ENCODE measurements at regions not wholly inside any gene's neighbourhood (a gene's known extent, or its start where the extent isn't known, plus 50 kb on each side); places are given as distances from the start of the nearest gene placed in this dataset.
"Not testable (repeated sequence)": the region's sequence is repeated elsewhere in the genome, so short reads cannot be mapped to it uniquely, and the experiment has no call there.

DNA sequence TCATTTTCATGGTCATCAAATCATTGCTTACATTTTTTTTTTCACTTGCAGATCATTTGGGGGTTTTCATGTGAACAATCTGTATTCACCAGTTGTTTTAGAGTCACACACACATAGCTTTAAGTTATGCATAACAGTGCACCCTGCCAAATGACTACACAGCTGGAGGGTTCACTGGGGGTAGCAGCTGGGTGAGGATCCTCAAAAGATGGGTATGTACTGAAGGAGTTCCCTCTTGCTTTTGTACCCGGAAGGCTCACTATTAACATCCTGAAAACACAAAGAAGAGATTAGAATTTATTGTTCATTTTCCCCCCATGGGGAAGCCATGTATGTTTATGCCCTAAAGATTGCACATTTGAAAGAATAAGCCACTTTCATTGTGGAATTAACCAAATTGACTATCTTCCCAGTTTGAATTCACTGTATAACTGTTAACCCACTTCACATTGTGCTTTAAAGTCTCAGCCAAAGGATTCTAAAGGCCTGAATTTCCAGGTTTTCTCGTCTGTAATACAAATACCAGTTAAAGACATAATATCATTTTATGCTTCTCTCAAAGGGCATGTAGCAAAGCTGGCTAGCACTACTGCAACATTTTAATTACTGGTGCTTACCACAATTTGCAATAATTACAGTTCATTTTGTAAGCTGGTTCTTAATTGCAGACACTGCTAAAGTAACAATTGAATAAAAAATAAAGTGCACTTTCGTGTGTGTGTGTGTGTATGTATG lies 466.4 kb upstream of the MEF2C start:
- Histone ChIP-seq H3K27ac (ENCODE audit: low read depth, low read length) (no peak overlapping the region), H3K4me1 (ENCODE audit: insufficient read depth, low read length) (no peaks in the 10 kb centered on the region), H3K4me3 (ENCODE audit: low read depth in 1 of 2, low read length in 2 of 2) (no peak overlapping the region), H3K27me3 (ENCODE audit: control insufficient read depth in 1 of 2, insufficient read depth in 2 of 2, low read length in 2 of 2) (no peaks in the 10 kb centered on the region), H3K9me3 (ENCODE audit: low read length) (no peaks in the 10 kb centered on the region), H3K9ac (ENCODE audit: low read length) (no peak overlapping the region), H3K36me3 (ENCODE audit: insufficient read depth, low read length) (no peaks in the 10 kb centered on the region)

- Histone ChIP-seq H3K36me3 (ENCODE audit: insufficient read depth, low read length) (no peaks in the 10 kb centered on the region), H3K9ac (ENCODE audit: low read length) (no peak overlapping the region), H3K27me3 (ENCODE audit: control insufficient read depth in 1 of 2, insufficient read depth in 2 of 2, low read length in 2 of 2) (no peaks in the 10 kb centered on the region), H3K27ac (ENCODE audit: low read depth, low read length) (no peak overlapping the region), H3K4me3 (ENCODE audit: low read depth in 1 of 2, low read length in 2 of 2) (no peak overlapping the region), H3K9me3 (ENCODE audit: low read length) (no peaks in the 10 kb centered on the region), H3K4me1 (ENCODE audit: insufficient read depth, low read length) (no peaks in the 10 kb centered on the region)
Measured at GRCh38 chr5:89346573-89346972, 463.6 kb upstream of the MEF2C start.

DNA sequence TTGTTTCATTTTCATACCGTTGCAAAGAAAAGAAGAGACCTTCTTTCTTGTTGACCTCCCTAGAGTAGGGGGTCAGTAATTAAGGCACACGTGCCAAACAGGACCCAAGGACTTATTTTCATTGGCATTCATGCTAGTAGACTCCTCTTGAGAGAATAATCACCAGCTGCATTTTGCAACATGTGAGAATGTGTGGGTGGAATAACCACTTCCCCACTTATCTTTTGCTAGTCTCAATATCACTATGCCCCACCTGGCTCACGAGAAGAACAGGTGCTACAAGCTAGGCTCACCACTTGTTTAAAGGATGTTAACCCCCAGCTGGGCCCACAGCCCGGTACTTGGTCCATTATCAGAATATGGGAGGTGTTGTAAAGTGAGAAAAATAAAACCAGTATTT lies 460.7 kb upstream of the MEF2C start:
- no peak overlapping the region for H3K27ac ChIP-seq (ENCODE audit: low read depth, low read length)
- H3K9ac ChIP-seq (ENCODE audit: low read length), result no peak overlapping the region
- no peaks in the 10 kb centered on the region for H3K9me3 ChIP-seq (ENCODE audit: low read length)
- no peaks in the 10 kb centered on the region for H3K4me1 ChIP-seq (ENCODE audit: insufficient read depth, low read length)
- no peaks in the 10 kb centered on the region for H3K27me3 ChIP-seq (ENCODE audit: control insufficient read depth in 1 of 2, insufficient read depth in 2 of 2, low read length in 2 of 2)
- no peak overlapping the region for H3K4me3 ChIP-seq (ENCODE audit: low read depth in 1 of 2, low read length in 2 of 2)
- H3K36me3 ChIP-seq (ENCODE audit: insufficient read depth, low read length), result no peaks in the 10 kb centered on the region

GRCh38 chr5:89342106-89342876 lies 459.3 kb upstream of the MEF2C start:
- no peaks in the 10 kb centered on the region for H3K36me3 ChIP-seq (ENCODE audit: insufficient read depth, low read length)
- H3K27me3 ChIP-seq (ENCODE audit: control insufficient read depth in 1 of 2, insufficient read depth in 2 of 2, low read length in 2 of 2), result no peaks in the 10 kb centered on the region
- H3K9me3 ChIP-seq (ENCODE audit: low read length), result no peaks in the 10 kb centered on the region
- no peak overlapping the region for H3K27ac ChIP-seq (ENCODE audit: low read depth, low read length)
- no peaks in the 10 kb centered on the region for H3K4me1 ChIP-seq (ENCODE audit: insufficient read depth, low read length)
- no peak overlapping the region for H3K9ac ChIP-seq (ENCODE audit: low read length)
- no peak overlapping the region for H3K4me3 ChIP-seq (ENCODE audit: low read depth in 1 of 2, low read length in 2 of 2)

DNA sequence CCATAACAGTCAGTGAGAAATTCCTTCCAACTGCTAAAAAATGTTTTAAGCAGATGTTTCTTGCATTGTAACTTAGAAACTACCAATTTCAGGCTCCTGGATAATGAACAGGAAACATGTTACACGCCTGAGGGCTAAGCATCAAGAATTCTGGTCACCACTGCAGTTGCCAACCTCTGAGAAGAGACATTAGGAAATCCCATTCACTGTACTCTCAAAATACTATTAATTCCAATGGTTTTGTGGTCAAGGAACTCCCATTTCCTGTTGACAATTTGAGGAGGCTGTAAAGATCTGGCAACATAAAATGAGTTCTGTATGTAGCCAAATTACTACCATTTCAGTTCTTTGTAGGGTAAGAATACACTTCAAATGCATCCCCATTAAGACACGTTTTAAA lies 456.0 kb upstream of the MEF2C start:
- Histone ChIP-seq H3K9ac (ENCODE audit: low read length) (no peak overlapping the region), H3K27ac (ENCODE audit: low read depth, low read length) (no peak overlapping the region), H3K4me1 (ENCODE audit: insufficient read depth, low read length) (no peaks in the 10 kb centered on the region), H3K4me3 (ENCODE audit: low read depth in 1 of 2, low read length in 2 of 2) (no peak overlapping the region), H3K27me3 (ENCODE audit: control insufficient read depth in 1 of 2, insufficient read depth in 2 of 2, low read length in 2 of 2) (no peaks in the 10 kb centered on the region), H3K36me3 (ENCODE audit: insufficient read depth, low read length) (no peaks in the 10 kb centered on the region), H3K9me3 (ENCODE audit: low read length) (no peaks in the 10 kb centered on the region)

DNA sequence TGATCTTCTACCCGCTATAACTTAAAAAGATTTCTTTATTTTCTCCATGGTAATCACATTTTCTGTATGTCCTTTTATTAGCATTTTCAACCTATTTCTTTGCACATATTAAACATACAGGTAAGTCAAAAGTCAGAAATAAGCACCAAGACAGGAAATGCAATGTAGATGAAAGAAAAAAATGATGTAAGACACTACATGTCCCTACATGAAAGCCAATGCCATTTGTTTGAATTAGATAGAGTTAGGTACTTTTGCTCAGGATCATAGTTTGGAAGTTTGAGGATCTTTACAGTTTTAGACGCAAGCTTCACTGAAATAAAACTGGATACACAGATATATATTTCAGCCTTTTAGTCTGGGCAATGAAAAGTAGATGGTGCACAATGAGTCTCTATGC lies 453.1 kb upstream of the MEF2C start:
- Histone ChIP-seq H3K4me1 (ENCODE audit: insufficient read depth, low read length) (no peaks in the 10 kb centered on the region), H3K4me3 (ENCODE audit: low read depth in 1 of 2, low read length in 2 of 2) (no peak overlapping the region), H3K9ac (ENCODE audit: low read length) (no peak overlapping the region), H3K27ac (ENCODE audit: low read depth, low read length) (no peak overlapping the region), H3K36me3 (ENCODE audit: insufficient read depth, low read length) (no peaks in the 10 kb centered on the region), H3K9me3 (ENCODE audit: low read length) (no peaks in the 10 kb centered on the region), H3K27me3 (ENCODE audit: control insufficient read depth in 1 of 2, insufficient read depth in 2 of 2, low read length in 2 of 2) (no peaks in the 10 kb centered on the region)

DNA sequence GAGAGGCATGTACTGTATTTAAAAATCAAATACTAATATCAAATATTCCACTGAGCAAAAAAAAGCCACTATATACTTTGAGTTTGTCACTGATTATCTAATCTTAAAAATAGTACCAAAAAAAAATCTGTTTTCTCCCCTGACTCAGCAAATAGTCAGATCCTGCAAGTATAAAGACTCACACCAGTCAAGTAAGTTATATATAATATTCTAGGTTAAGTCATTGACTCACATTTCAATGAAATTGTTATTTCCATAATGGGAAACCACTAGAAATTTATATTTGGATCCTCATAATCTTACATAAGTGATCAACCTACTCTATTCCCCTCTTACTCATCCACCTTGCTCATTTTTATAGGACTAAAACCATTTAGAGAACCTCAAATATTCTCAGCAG lies 447.2 kb upstream of the MEF2C start:
- Histone ChIP-seq H3K9me3 (ENCODE audit: low read length) (no peaks in the 10 kb centered on the region), H3K9ac (ENCODE audit: low read length) (no peak overlapping the region), H3K4me1 (ENCODE audit: insufficient read depth, low read length) (no peaks in the 10 kb centered on the region), H3K27me3 (ENCODE audit: control insufficient read depth in 1 of 2, insufficient read depth in 2 of 2, low read length in 2 of 2) (no peaks in the 10 kb centered on the region), H3K4me3 (ENCODE audit: low read depth in 1 of 2, low read length in 2 of 2) (no peak overlapping the region), H3K36me3 (ENCODE audit: insufficient read depth, low read length) (no peaks in the 10 kb centered on the region), H3K27ac (ENCODE audit: low read depth, low read length) (no peak overlapping the region)

GRCh38 chr5:89327608-89328007 lies 444.6 kb upstream of the MEF2C start:
- no peaks in the 10 kb centered on the region for H3K4me1 ChIP-seq (ENCODE audit: insufficient read depth, low read length)
- no peak overlapping the region for H3K27ac ChIP-seq (ENCODE audit: low read depth, low read length)
- H3K9me3 ChIP-seq (ENCODE audit: low read length), result no peaks in the 10 kb centered on the region
- no peaks in the 10 kb centered on the region for H3K36me3 ChIP-seq (ENCODE audit: insufficient read depth, low read length)
- H3K9ac ChIP-seq (ENCODE audit: low read length), result no peak overlapping the region
- no peaks in the 10 kb centered on the region for H3K27me3 ChIP-seq (ENCODE audit: control insufficient read depth in 1 of 2, insufficient read depth in 2 of 2, low read length in 2 of 2)
- no peak overlapping the region for H3K4me3 ChIP-seq (ENCODE audit: low read depth in 1 of 2, low read length in 2 of 2)

- H3K4me3 ChIP-seq (ENCODE audit: low read depth in 1 of 2, low read length in 2 of 2), result no peak overlapping the region
- H3K27ac ChIP-seq (ENCODE audit: low read depth, low read length), result no peak overlapping the region
- H3K9me3 ChIP-seq (ENCODE audit: low read length), result no peaks in the 10 kb centered on the region
- H3K27me3 ChIP-seq (ENCODE audit: control insufficient read depth in 1 of 2, insufficient read depth in 2 of 2, low read length in 2 of 2), result no peaks in the 10 kb centered on the region
- H3K4me1 ChIP-seq (ENCODE audit: insufficient read depth, low read length), result no peaks in the 10 kb centered on the region
- no peak overlapping the region for H3K9ac ChIP-seq (ENCODE audit: low read length)
- H3K36me3 ChIP-seq (ENCODE audit: insufficient read depth, low read length), result no peaks in the 10 kb centered on the region
Measured at GRCh38 chr5:89324990-89325389, 442.0 kb upstream of the MEF2C start.

DNA sequence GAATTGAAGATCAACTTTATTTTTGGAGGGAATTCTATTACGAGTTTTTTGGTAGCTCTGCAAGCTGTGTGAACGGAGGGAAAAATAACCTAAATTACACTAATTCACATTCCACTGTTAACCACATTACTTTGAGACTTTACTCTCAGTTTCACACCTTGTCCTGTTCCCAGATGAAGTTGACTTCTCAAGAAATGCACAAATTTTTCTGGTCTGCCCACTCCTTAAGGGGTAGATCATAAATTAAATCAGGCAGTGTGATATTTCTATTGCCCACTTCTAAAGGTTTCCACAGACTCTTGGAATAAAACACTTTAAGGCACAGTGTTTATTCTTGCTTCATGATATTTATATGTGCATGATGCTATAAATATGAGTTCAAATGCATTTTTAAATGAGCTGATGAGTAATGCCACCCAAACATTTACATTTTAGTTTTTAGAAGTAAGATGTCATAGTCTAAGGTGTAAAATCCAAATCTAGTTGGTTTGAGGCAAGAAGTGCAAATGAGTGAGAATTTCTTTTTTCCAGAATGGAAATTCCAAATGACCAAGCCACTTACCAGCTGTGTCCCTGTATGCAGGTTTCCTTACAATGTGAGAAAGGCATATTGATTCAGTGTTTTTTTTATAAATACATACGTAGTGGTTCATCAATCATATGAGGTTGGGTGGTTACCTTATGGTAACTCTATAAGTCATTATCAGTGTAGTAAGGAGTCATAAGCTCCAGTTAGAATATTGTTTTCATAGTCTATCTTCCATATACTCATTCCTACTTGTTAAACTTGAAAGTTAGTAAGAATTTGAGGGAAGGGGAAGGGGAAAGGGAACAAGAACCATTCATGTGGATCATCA lies 437.7 kb upstream of the MEF2C start:
- Histone ChIP-seq H3K27ac (ENCODE audit: low read depth, low read length) (no peak overlapping the region), H3K9me3 (ENCODE audit: low read length) (no peaks in the 10 kb centered on the region), H3K27me3 (ENCODE audit: control insufficient read depth in 1 of 2, insufficient read depth in 2 of 2, low read length in 2 of 2) (no peaks in the 10 kb centered on the region), H3K36me3 (ENCODE audit: insufficient read depth, low read length) (no peaks in the 10 kb centered on the region), H3K4me3 (ENCODE audit: low read depth in 1 of 2, low read length in 2 of 2) (no peak overlapping the region), H3K4me1 (ENCODE audit: insufficient read depth, low read length) (peaks cover 3% of the 10 kb centered on the region), H3K9ac (ENCODE audit: low read length) (no peak overlapping the region)

DNA sequence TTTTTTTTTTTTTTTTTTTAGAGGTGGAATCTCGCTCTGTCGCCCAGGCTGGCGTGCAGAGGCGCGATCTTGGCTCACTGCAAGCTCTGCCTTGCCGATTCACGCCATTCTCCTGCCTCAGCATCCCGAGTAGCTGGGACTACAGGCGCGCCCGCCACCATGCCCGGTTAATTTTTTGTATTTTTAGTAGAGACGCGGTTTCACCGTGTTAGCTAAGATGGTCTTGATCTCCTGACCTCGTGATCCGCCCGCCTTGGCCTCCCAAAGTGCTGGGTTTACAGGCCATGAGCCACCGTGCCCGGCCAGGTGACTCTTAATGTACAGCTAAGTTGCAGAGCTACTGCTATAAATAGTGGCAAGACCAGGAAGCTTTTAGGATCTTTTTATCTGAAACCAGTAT lies 434.9 kb upstream of the MEF2C start:
- H3K27me3 ChIP-seq (ENCODE audit: control insufficient read depth in 1 of 2, insufficient read depth in 2 of 2, low read length in 2 of 2); H3K9me3 ChIP-seq (ENCODE audit: low read length); H3K9ac ChIP-seq (ENCODE audit: low read length); H3K4me3 ChIP-seq (ENCODE audit: low read depth in 1 of 2, low read length in 2 of 2); H3K27ac ChIP-seq (ENCODE audit: low read depth, low read length); H3K36me3 ChIP-seq (ENCODE audit: insufficient read depth, low read length): not testable (repeated sequence)
- peaks cover 30% of the 10 kb centered on the region for H3K4me1 ChIP-seq (ENCODE audit: insufficient read depth, low read length)

All from muscle layer of colon (tissue), 2 donors.